ENCODE measurements at regions not wholly inside any gene's neighbourhood (a gene's known extent, or its start where the extent isn't known, plus 50 kb on each side); places are given as distances from the start of the nearest gene placed in this dataset.

DNA sequence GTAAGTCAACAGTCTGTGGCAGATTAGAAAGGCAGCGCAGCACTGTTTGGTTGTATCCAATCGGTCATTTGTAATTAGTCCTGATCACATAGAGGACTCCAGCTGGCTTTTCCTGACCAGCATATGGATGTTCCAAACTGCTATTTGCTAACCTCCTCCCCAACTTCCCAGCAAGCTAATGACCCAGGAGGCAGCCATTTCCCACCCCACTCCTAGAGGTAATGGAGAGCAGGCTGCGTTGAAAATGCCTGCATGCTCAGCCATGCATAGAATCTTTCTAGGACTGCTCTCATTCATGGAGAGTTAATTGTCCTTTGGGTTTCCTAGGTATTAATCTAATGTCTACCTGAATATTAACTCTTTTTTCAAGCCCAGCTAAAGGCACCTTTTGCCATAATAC is 850.6 kb upstream of the WWC1 start:
- Histone ChIP-seq H3K27me3 (ENCODE audit: control insufficient read depth, insufficient read depth, low read length) (no peaks in the 10 kb centered on the region), H3K36me3 (ENCODE audit: control insufficient read depth, insufficient read depth, low read length) (no peaks in the 10 kb centered on the region), H3K4me3 (ENCODE audit: low read depth, low read length) (no peak overlapping the region)
- TF ChIP-seq, protein P1, sequence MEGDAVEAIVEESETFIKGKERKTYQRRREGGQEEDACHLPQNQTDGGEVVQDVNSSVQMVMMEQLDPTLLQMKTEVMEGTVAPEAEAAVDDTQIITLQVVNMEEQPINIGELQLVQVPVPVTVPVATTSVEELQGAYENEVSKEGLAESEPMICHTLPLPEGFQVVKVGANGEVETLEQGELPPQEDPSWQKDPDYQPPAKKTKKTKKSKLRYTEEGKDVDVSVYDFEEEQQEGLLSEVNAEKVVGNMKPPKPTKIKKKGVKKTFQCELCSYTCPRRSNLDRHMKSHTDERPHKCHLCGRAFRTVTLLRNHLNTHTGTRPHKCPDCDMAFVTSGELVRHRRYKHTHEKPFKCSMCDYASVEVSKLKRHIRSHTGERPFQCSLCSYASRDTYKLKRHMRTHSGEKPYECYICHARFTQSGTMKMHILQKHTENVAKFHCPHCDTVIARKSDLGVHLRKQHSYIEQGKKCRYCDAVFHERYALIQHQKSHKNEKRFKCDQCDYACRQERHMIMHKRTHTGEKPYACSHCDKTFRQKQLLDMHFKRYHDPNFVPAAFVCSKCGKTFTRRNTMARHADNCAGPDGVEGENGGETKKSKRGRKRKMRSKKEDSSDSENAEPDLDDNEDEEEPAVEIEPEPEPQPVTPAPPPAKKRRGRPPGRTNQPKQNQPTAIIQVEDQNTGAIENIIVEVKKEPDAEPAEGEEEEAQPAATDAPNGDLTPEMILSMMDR (IDR thresholded peaks at IDR 0.05; ENCODE audit: insufficient read depth, low read length, severe bottlenecking): no peak
- FAIRE-seq (no peak), DNase-seq (ENCODE audit: low read depth) (no peak)

DNA sequence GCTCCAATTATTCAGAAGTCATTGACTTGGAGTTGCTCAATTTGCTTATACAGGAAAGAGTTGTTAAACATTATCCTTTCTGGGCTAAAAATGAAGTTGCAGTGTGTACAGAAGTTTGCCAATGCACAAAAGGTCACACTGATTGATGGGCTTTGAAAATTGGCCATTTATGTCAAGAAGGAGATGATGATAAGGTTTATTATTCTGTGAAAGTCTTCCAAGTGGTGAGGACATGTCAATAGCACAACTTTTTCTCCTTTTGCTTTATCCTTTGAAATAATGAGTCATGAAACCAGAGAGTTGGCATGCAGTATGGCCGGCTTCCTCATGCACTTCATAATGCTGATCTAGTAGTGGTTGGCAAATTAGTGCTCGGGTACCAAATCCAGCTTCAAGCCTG is 848.5 kb upstream of the WWC1 start:
- FAIRE-seq (no peak), DNase-seq (ENCODE audit: low read depth) (peak; percentile 3)
- no peaks in the 10 kb centered on the region for H3K36me3 ChIP-seq (ENCODE audit: control insufficient read depth, insufficient read depth, low read length)
- TF ChIP-seq, protein P1 (IDR thresholded peaks at IDR 0.05; ENCODE audit: insufficient read depth, low read length, severe bottlenecking): no peak
- H3K4me3 ChIP-seq (ENCODE audit: low read depth, low read length): no peak overlapping the region
- H3K27me3 ChIP-seq (ENCODE audit: control insufficient read depth, insufficient read depth, low read length): no peaks in the 10 kb centered on the region

DNA sequence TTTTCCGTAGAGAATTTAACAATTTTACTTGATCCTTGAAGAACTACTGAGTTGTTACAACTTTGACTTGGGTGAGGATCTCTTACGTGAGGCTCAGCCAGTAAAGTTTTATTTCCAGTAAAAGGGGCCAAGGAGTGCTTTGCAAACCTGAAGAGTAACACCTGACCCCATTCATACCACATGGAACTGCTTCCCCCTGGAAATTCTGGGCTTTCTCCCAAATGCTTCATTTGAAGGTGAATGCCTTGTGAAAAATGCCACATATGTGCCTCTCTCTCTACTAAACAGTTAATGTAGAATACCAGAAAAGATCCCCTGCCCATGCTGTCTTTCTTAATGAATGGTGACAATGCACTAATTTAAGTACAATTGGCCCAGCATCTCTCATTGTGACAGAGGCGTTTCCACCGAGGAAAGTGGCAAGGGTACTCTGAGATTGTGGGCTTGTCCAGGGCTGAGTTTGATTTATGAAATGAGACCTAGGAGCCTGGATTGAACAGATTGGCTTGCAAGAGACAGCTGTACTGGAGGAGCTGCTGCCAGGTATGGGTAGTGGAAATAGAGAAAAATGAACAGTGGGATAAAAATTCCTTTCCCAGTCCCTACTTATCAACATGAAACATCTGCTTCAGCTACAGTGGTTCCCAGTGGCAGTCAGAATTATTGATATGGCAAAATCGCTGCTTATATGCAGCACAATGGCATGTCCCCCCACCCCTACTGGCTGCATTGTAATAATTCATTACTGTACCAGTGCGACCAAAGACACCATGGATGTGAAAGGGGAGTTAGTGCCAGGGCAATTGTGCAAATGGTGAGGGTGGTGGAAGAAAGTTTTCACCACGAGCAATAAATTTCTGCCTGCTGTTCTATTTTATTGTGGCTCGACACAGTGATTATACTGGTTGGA is 843.7 kb upstream of the WWC1 start:
- no peak overlapping the region for H3K4me3 ChIP-seq (ENCODE audit: low read depth, low read length)

DNA sequence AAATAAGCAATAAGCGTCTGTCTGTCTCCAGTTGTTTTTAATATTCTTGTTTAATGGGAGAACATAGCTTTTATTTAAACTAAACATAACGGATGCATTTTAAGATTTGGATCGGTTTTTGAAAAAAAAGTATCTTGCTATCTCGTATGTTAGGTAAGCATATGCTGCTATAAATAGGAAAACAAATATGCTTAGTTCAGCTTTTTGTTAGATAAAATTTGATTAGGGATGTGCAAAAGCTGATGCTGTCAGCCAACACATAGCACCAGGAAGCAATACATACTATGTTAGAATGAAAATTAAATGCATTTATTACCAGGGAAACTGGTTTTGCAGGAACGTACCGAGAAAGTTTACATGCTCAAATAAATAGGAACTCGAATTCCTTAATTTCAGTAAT is 843.1 kb upstream of the WWC1 start:
- Histone ChIP-seq H3K36me3 (ENCODE audit: control insufficient read depth, insufficient read depth, low read length) (no peaks in the 10 kb centered on the region), H3K27me3 (ENCODE audit: control insufficient read depth, insufficient read depth, low read length) (no peaks in the 10 kb centered on the region), H3K4me3 (ENCODE audit: low read depth, low read length) (no peak overlapping the region)
- TF ChIP-seq, protein P1 (IDR thresholded peaks at IDR 0.05; ENCODE audit: insufficient read depth, low read length, severe bottlenecking): no peak
- DNase-seq (ENCODE audit: low read depth) (no peak), FAIRE-seq (no peak)

More for the DNA sequence above, 843.7 kb upstream of the WWC1 start:
- Histone ChIP-seq H3K36me3 (ENCODE audit: control insufficient read depth, insufficient read depth, low read length) (no peaks in the 10 kb centered on the region), H3K27me3 (ENCODE audit: control insufficient read depth, insufficient read depth, low read length) (no peaks in the 10 kb centered on the region)
- peak; percentile 55 for FAIRE-seq
- TF ChIP-seq, protein P1 (IDR thresholded peaks at IDR 0.05; ENCODE audit: insufficient read depth, low read length, severe bottlenecking): no peak
- no peak for DNase-seq (ENCODE audit: low read depth)

DNA sequence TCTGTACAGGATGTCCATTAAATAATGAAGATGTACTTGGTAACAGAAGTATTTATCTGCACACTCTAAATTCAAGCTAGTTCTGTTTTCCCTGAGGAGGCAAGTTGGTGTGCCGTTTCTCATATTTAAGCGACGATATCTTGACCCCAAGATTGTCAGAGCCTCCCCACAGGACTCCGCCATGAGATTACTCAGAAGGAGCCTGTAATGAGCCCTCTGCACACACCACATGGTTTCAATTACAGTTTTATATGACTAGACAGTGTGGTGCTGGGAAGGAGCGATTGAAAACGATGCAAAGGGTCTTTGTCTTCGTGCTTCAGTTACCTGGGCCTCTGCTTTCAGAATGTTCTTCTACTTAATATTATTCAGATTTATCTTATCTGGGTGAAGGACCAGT is 840.4 kb upstream of the WWC1 start:
- no peak for FAIRE-seq
- DNase-seq (ENCODE audit: low read depth): no peak
- Histone ChIP-seq H3K27me3 (ENCODE audit: control insufficient read depth, insufficient read depth, low read length) (no peaks in the 10 kb centered on the region), H3K4me3 (ENCODE audit: low read depth, low read length) (no peak overlapping the region), H3K36me3 (ENCODE audit: control insufficient read depth, insufficient read depth, low read length) (no peaks in the 10 kb centered on the region)
- TF ChIP-seq, protein P1 (IDR thresholded peaks at IDR 0.05; ENCODE audit: insufficient read depth, low read length, severe bottlenecking): no peak

Measured in bronchial epithelial cell (primary cell).